ENCODE measurements at regions not wholly inside any gene's neighbourhood (a gene's known extent, or its start where the extent isn't known, plus 50 kb on each side); places are given as distances from the start of the nearest gene placed in this dataset.

GRCh38 chr5:72695659-72696058 lies 120.8 kb upstream of the TNPO1 start:
- TF ChIP-seq RFX5 (IDR thresholded peaks at IDR 0.05; ENCODE audit: low read length) (no peak), YY1 (IDR thresholded peaks at IDR 0.05; ENCODE audit: low read depth) (no peak)
